ENCODE measurements at regions not wholly inside any gene's neighbourhood (a gene's known extent, or its start where the extent isn't known, plus 50 kb on each side); places are given as distances from the start of the nearest gene placed in this dataset.
"Not testable (repeated sequence)": the region's sequence is repeated elsewhere in the genome, so short reads cannot be mapped to it uniquely, and the experiment has no call there.

GRCh38 chr16:46386110-46386771 is 234.9 kb downstream of the SHCBP1 start:
- H3K4me3 ChIP-seq (ENCODE audit: low read length); DNase-seq (ENCODE audit: low read depth): not testable (repeated sequence)

GRCh38 chr16:46384285-46385061 is 236.7 kb downstream of the SHCBP1 start:
- DNase-seq (ENCODE audit: low read depth) = peak; percentile 50

DNA sequence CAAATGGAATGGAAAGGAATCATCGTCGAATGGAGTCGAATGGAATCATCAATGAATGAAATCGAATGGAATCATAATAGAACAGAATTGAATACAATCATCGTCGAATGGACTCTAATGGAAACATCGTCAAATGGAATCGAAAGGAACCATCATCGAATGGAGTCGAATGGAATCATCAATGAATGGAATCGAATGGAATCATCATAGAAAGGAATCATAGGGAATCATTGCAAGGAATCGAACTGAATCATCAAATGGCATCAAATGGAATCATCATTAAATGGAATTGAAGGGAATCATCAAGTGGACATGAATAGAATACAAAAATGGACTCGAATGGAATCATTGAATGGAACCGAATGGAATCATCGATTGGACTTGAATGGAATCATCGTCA is 237.6 kb downstream of the SHCBP1 start:
- H3K4me3 ChIP-seq (ENCODE audit: low read length) = not testable (repeated sequence)
- DNase-seq (ENCODE audit: low read depth) = peak; percentile 22

More at GRCh38 chr16:46384285-46385061, 236.7 kb downstream of the SHCBP1 start:
- not testable (repeated sequence) for H3K4me3 ChIP-seq (ENCODE audit: low read length)

DNA sequence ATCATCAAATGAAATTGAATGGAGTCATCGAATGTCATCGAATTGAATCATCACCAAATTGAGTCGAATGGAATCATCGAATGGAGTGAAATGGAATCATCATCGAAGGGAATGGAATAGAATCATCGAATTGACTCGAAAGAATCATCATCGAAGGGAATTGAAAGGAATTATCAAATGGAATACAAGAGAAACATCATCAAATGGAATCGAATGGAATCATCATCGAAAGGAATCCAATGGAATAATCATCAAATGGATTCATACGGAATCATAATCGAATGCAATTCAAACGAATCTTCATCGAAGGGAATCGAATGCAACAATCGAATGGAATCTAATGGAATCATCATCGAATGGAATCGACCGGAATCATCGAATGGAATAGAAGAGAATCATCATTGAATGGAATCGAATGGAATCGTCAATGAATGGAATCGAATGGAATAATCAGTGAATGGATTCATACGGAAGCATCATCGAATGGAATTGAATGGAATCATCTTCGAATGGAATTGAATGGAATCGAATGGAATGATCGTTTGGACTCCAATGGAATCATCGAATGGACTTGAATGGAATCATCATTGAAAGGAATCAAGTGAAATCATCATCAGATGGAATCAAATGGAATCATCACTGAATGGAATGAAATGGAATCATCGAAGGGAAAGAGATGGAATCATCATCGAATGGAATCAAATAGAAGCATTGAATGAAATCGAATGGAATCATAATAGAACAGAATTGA is 238.2 kb downstream of the SHCBP1 start:
- not testable (repeated sequence) for H3K4me3 ChIP-seq (ENCODE audit: low read length)
- DNase-seq (ENCODE audit: low read depth) = peak; percentile 51

GRCh38 chr16:46382079-46382478 is 239.1 kb downstream of the SHCBP1 start:
- DNase-seq (ENCODE audit: low read depth); H3K4me3 ChIP-seq (ENCODE audit: low read length): not testable (repeated sequence)

DNA sequence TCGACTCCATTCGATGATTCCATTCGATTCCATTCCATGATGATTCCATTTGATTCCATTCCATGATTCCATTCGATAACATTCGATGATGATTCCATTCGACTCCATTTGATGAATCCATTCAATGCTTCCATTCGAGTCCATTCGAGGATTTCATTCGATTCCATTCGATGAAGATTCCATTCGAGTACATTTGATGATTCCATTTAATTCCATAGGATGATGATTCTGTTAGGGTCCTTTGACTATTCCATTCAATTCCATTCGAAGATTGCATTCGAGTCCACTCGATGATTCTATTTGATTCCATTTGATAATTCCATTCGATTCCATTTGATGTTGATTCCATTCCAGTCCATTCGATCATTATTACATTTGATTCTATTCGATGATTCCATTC is 239.8 kb downstream of the SHCBP1 start:
- H3K4me3 ChIP-seq (ENCODE audit: low read length) = not testable (repeated sequence)
- DNase-seq (ENCODE audit: low read depth) = peak; percentile 3
